AG20443 (cell line): ENCODE measurements at regions not wholly inside any gene's neighbourhood (a gene's known extent, or its start where the extent isn't known, plus 50 kb on each side); places are given as distances from the start of the nearest gene placed in this dataset.
"Not testable (repeated sequence)": the region's sequence is repeated elsewhere in the genome, so short reads cannot be mapped to it uniquely, and the experiment has no call there.

Source experiments
- DNase-seq: peaks from one replicate; pipeline ENCODE4 v3.0.0; 2012; ENCODE audit warnings: low spot score, mixed read lengths

DNA sequence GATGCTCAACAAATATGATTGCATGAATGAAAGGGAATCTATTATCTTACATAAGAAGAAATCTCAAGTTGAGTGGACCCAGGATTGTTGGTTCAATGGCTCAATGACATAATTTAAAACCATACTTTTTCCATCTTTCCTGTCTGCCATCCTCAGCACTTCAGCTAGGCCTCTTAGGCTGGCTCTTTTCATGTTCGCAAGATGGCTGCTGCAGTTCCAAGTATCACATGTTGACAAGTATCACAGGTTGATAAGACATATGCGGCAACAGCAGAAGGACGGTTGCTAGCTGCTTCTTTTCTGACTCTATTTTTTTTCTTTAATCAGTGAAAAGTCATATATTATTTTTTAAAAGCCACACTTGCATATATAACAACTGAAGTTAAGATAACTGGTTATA lies 79.0 kb upstream of the CDK6 start:
- no peak for DNase-seq

DNA sequence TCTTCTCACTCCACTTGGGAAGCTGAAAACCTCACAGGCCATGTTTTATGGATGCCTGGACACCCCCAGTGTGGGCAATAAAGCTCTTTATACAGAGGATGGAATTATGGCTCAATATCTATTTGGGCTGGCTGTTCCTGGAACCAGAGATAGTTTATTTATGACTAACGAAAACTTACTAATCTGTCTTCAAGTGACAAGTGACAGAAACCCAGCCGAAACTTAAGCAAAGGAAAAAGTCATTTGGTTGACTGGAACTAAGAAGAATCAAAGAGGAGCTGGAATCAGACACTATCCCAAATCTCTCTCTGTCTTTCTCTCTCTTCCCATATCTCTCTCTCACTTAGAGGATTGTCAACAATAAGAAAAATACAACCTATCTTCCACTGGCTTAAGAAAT lies 78.3 kb upstream of the CDK6 start:
- DNase-seq: no peak

- DNase-seq: no peak
These were observed 77.5 kb upstream of the CDK6 start for GRCh38 chr7:92913849-92914248.

- DNase-seq: no peak
These were observed 74.6 kb upstream of the CDK6 start for GRCh38 chr7:92910976-92911375.

- no peak for DNase-seq
These were observed 73.5 kb upstream of the CDK6 start for GRCh38 chr7:92909686-92910475.

- DNase-seq: peak; percentile 90
These were observed 68.1 kb upstream of the CDK6 start for GRCh38 chr7:92904244-92905131.

DNA sequence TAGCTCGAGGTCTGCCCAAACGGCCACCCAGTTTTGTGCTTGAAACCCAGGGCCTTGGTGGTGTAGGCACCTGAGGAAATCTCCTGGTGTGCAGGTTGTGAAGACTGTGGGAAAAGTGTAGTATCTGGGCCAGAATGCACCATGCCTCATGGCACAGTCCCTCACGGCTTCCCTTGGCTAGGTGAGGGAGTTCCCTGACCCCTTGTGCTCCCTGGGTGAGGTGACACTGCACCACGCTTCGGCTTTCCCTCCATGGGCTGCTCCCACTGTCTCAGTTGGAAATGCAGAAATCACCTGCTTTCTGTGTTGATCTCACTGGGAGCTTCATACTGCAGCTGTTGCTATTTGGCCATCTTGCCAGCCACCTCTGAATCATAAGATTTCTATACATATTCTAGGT lies 62.4 kb upstream of the CDK6 start:
- DNase-seq: no peak

DNA sequence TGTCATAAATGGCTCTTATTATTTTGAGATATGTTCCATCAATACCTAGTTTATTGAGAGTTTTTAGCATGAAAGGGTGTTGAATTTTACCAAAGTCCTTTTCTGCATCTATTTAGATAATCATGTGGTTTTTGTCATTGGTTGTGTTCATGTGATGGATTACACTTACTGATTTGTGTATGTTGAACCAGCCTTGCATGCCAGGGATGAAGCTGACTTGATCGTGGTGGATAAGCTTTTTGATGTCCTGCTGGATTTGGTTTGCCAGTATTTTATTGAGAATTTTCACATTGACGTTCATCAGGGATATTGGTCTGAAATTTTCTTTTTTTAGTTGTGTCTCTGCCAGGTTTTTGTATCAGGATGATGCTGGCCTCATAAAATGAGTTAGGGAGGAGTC lies 58.5 kb upstream of the CDK6 start:
- DNase-seq: not testable (repeated sequence)

DNA sequence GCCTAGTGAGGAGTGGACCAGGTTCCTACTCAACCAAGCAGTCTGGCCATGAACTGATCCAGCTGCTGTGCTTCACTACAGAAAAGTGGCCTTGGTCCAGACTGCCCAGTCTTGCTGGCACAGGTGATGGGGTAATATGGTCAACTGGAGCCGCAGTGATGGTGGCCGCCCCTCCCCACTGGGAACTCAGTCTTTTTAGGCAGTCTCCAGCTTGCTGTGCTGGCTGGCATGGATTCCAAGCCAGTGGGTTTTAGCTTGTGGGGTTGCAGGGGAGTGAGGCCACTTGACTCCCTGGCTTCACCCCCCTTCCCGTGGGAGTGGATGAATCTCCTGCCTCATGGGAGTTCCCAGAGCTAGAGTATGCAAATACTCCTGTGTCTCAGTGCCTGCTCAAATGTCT lies 52.7 kb upstream of the CDK6 start:
- no peak for DNase-seq
